Sigmoid colon (tissue), 6 donors: ENCODE measurements at regions not wholly inside any gene's neighbourhood (a gene's known extent, or its start where the extent isn't known, plus 50 kb on each side); places are given as distances from the start of the nearest gene placed in this dataset.

ENCODE experiments used
- DNase-seq: peaks from one replicate; pipeline ENCODE4 v3.0.0-alpha.2; 2019
- H3K27ac ChIP-seq, 4 donors: fragments of 200-600 bp; sonication (generic); one replicate each; pipeline ENCODE4 v1.5.1; 2016 to 2019; ENCODE audit warnings: mild to moderate bottlenecking in 1 of 4
- H3K27me3 ChIP-seq, 3 donors: fragments of 200-600 bp; sonication (generic); one replicate each; pipeline ENCODE4 v1.5.1; 2019; ENCODE audit warnings: mild to moderate bottlenecking in 1 of 3
- H3K36me3 ChIP-seq, 4 donors: fragments of 200-600 bp; sonication (generic); one replicate each; pipeline ENCODE4 v1.5.1; 2016 to 2019
- H3K4me1 ChIP-seq, 4 donors: fragments of 200-600 bp; sonication (generic); one replicate each; pipeline ENCODE4 v1.5.1; 2017 to 2019
- H3K4me3 ChIP-seq, 4 donors: fragments of 200-600 bp; sonication (generic); one replicate each; pipeline ENCODE4 v1.5.1; 2017 to 2019; ENCODE audit warnings: mild to moderate bottlenecking in 2 of 4, moderate library complexity in 1 of 4
- H3K9me3 ChIP-seq, 4 donors: fragments of 200-600 bp in 3 of 4; sonication (generic) in 3 of 4; one replicate each; pipeline versions ENCODE4 v1.5.1 to v1.6.1; 2013 to 2019
- EP300 ChIP-seq, 4 donors: sonication (generic); formaldehyde crosslinking; IDR thresholded peaks; one replicate each; pipeline ENCODE4 v1.6.1; 2017; ENCODE audit warnings: antibody characterized with exemption in 4 of 4
- POLR2A ChIP-seq, 2 donors: fragments of 450-650 bp; IDR thresholded peaks; one replicate each; pipeline ENCODE4 v1.6.1; 2016; ENCODE audit warnings: antibody characterized with exemption in 2 of 2, mild to moderate bottlenecking in 2 of 2, moderate library complexity in 2 of 2
- POLR2AphosphoS5 ChIP-seq, 4 donors: sonication (generic); formaldehyde crosslinking; IDR thresholded peaks; one replicate each; pipeline ENCODE4 v1.6.1; 2017; ENCODE audit warnings: antibody characterized with exemption in 4 of 4
- WGBS, 2 donors: extraction: QIAGEN DNeasy Blood & Tissue Kit; methylation state at CpG; one replicate each; pipeline ENCODE4 v1.1.7; 2013; 5-methylcytosine and 5-hydroxymethylcytosine counted together
- intact Hi-C: fragments of 100-400 bp; cut with DNase I; formaldehyde crosslinking; loops from one replicate; pipeline ENCODE4 v1.15.1; 2023
- TF ChIP-seq, protein P1 (sequence below), 4 experiments: fragments of 450-650 bp in 3 of 4; fragments of 200-600 bp in 1 of 4; IDR thresholded peaks; one replicate each; pipeline ENCODE4 v1.5.1; 2016 to 2019; ENCODE audit warnings: antibody characterized with exemption in 4 of 4, mild to moderate bottlenecking in 3 of 4, moderate library complexity in 2 of 4
- donor health status: healthy with polysubstance abuse.
- donor health status: healthy.

DNA sequence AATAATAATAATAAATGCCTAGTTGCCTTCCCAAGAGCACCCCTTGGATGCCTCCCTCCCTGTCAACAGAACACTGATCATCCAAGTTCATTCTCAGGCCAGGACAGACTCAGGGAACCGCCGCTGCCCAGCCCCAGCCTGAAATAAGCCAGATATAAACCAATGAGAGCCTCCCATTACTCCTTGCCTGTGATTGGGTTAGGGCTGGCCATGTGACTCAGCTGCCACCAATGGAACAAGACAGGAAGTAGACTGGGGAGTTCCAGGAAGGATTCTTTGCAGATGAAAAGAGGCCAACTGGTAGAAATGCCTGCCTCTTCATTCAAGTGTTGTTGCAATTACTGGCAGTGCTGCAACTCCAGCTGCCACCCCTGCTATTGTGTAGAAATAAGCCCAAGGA, 146.4 kb upstream of the TIAM1 start:
- peaks cover 0 to 4% (median 0%) of the 10 kb centered on the region in 3 donors for H3K27me3 ChIP-seq
- H3K27ac ChIP-seq, result no peak overlapping the region
- 92 to 97% methylated on average over 2 of the region's 2 CpGs for WGBS, 2 donors
- H3K36me3 ChIP-seq, result no peaks in the 10 kb centered on the region
- no peak for TF ChIP-seq POLR2A (IDR thresholded peaks at IDR 0.05)
- intact Hi-C loops, result no loop called here
- peaks cover 0 to 3% (median under 1%) of the 10 kb centered on the region in 4 donors for H3K9me3 ChIP-seq
- no peaks in the 10 kb centered on the region for H3K4me1 ChIP-seq
- no peak overlapping the region for H3K4me3 ChIP-seq
- DNase-seq, result no peak

DNA sequence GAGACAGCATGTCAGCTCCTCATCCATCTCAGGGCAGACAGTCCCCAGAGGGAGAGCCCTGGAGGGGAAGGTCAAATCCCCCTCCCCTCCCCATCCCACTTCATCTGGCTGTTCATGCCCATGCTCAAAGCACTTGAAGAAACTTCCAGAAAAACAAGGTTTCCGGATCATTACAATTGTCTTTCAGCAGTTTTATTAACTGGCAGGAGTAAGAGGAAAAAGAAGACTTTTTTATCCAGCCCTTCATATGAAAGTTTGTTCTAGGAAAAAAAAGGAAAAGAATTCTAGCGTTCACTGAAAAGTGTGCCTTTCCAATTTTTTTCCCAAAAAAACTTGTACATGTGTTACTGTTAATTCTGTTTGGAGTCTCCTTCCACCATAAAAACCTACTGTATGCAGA, 145.7 kb upstream of the TIAM1 start:
- no peak overlapping the region for H3K4me3 ChIP-seq
- no peaks in the 10 kb centered on the region for H3K4me1 ChIP-seq
- intact Hi-C loops, result no loop called here
- no peak for DNase-seq
- H3K9me3 ChIP-seq, result peaks cover 0 to 6% (median 2%) of the 10 kb centered on the region in 4 donors
- no peaks in the 10 kb centered on the region for H3K36me3 ChIP-seq
- 89 to 92% methylated on average over 2 of the region's 2 CpGs for WGBS, 2 donors
- TF ChIP-seq, protein P1, sequence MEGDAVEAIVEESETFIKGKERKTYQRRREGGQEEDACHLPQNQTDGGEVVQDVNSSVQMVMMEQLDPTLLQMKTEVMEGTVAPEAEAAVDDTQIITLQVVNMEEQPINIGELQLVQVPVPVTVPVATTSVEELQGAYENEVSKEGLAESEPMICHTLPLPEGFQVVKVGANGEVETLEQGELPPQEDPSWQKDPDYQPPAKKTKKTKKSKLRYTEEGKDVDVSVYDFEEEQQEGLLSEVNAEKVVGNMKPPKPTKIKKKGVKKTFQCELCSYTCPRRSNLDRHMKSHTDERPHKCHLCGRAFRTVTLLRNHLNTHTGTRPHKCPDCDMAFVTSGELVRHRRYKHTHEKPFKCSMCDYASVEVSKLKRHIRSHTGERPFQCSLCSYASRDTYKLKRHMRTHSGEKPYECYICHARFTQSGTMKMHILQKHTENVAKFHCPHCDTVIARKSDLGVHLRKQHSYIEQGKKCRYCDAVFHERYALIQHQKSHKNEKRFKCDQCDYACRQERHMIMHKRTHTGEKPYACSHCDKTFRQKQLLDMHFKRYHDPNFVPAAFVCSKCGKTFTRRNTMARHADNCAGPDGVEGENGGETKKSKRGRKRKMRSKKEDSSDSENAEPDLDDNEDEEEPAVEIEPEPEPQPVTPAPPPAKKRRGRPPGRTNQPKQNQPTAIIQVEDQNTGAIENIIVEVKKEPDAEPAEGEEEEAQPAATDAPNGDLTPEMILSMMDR (IDR thresholded peaks at IDR 0.05), result no peak
- TF ChIP-seq POLR2A (IDR thresholded peaks at IDR 0.05) (no peak), EP300 (IDR thresholded peaks at IDR 0.05) (no peak), POLR2AphosphoS5 (IDR thresholded peaks at IDR 0.05) (no peak)
- peaks cover 0 to 4% (median 0%) of the 10 kb centered on the region in 3 donors for H3K27me3 ChIP-seq
- H3K27ac ChIP-seq, result no peak overlapping the region

DNA sequence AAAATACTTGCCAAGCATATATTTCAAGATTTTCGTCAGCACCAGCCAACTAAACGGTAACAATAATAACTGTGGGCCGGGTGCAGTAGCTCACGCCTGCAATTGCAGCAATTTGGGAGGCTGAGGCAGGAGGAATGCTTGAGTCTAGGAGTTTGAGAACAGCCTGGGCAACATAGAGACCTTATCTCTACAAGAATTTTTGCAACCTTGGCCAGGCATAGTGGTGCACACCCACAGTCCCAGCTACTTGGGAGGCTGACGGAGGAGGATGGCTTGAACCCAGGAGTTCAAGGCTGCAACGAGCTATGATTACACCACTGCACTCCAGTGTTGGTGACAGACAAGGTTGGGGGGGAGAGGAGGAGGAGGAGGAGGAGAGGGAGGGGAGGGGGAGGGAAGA, 145.0 kb upstream of the TIAM1 start:
- intact Hi-C loops, result no loop called here
- no peaks in the 10 kb centered on the region for H3K36me3 ChIP-seq
- WGBS, 2 donors, result 91 to 92% methylated on average over 6 of the region's 6 CpGs
- H3K27me3 ChIP-seq, result peaks cover 0 to 4% (median 0%) of the 10 kb centered on the region in 3 donors
- no peak overlapping the region for H3K27ac ChIP-seq
- H3K9me3 ChIP-seq, result peaks cover 0 to 6% (median 2%) of the 10 kb centered on the region in 4 donors
- H3K4me1 ChIP-seq, result no peaks in the 10 kb centered on the region
- DNase-seq, result no peak
- H3K4me3 ChIP-seq, result no peak overlapping the region
- TF ChIP-seq, protein P1 (IDR thresholded peaks at IDR 0.05), result no peak
- TF ChIP-seq POLR2AphosphoS5 (IDR thresholded peaks at IDR 0.05) (no peak), POLR2A (IDR thresholded peaks at IDR 0.05) (no peak), EP300 (IDR thresholded peaks at IDR 0.05) (no peak)

- no peaks in the 10 kb centered on the region for H3K27me3 ChIP-seq
- no peak for TF ChIP-seq POLR2A (IDR thresholded peaks at IDR 0.05)
- TF ChIP-seq, protein P1 (IDR thresholded peaks at IDR 0.05), result no peak
- TF ChIP-seq POLR2AphosphoS5 (IDR thresholded peaks at IDR 0.05), result no peak
- TF ChIP-seq EP300 (IDR thresholded peaks at IDR 0.05), result no peak
- H3K36me3 ChIP-seq, result no peaks in the 10 kb centered on the region
- DNase-seq, result no peak
- peaks cover 0 to 22% (median 10%) of the 10 kb centered on the region in 4 donors for H3K9me3 ChIP-seq
- no peak overlapping the region for H3K4me3 ChIP-seq
- no peak overlapping the region for H3K27ac ChIP-seq
- no peaks in the 10 kb centered on the region for H3K4me1 ChIP-seq
- WGBS, 2 donors, result 83 to 84% methylated on average over 5 of the region's 5 CpGs
- intact Hi-C loops, result no loop called here
Observed at GRCh38 chr21:31484219-31484618, 140.2 kb upstream of the TIAM1 start.

DNA sequence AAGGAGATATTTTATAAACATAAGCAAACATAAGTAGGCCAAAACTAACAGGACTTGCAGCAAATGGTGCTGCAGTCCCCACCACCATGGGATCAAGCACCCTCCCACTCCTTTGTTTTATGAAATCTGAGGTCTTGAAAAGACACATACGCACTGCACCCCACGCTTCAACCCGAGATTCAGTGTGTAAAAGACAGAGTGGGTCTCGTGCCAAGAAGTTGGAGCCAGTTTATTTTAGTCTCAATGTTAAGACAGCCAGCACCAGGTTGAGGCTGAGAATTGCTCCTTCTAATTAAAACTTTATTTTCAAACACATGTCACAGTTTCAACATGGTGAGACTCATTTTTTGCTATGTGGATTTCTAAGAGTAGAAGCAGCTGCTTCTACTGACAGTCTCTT, 139.1 kb upstream of the TIAM1 start:
- Histone ChIP-seq H3K27ac (no peak overlapping the region), H3K27me3 (no peaks in the 10 kb centered on the region), H3K36me3 (no peaks in the 10 kb centered on the region), H3K4me3 (no peak overlapping the region), H3K4me1 (no peaks in the 10 kb centered on the region), H3K9me3 (peaks cover 0 to 22% (median 10%) of the 10 kb centered on the region in 4 donors)
- WGBS, 2 donors, result 78 to 92% methylated on average over 4 of the region's 4 CpGs
- intact Hi-C loops, result no loop called here
- no peak for DNase-seq
- TF ChIP-seq POLR2AphosphoS5 (IDR thresholded peaks at IDR 0.05) (no peak), POLR2A (IDR thresholded peaks at IDR 0.05) (no peak), EP300 (IDR thresholded peaks at IDR 0.05) (no peak)
- TF ChIP-seq, protein P1 (IDR thresholded peaks at IDR 0.05), result no peak
